Parathyroid adenoma (tissue), 2 donors: ENCODE measurements at regions not wholly inside any gene's neighbourhood (a gene's known extent, or its start where the extent isn't known, plus 50 kb on each side); places are given as distances from the start of the nearest gene placed in this dataset.
A peak's percentile ranks its signal among the peaks of the same experiment; 100 is the strongest.
"Not testable (repeated sequence)": the region's sequence is repeated elsewhere in the genome, so short reads cannot be mapped to it uniquely, and the experiment has no call there.

Experiments used
- H2AFZ ChIP-seq: fragments of 300-600 bp; sonication (generic); one replicate; pipeline ENCODE4 v1.7.0; 2017; ENCODE audit warnings: antibody characterized with exemption, mild to moderate bottlenecking
- H3K27ac ChIP-seq: fragments of 300-600 bp; sonication (generic); one replicate; pipeline ENCODE4 v1.7.0; 2017
- H3K27me3 ChIP-seq: fragments of 300-600 bp; sonication (generic); one replicate; pipeline ENCODE4 v1.7.0; 2017; ENCODE audit warnings: low read length; ENCODE audit not compliant: control insufficient read depth, insufficient read depth
- H3K36me3 ChIP-seq: fragments of 300-600 bp; sonication (generic); one replicate; pipeline ENCODE4 v1.7.0; 2017; ENCODE audit warnings: low read length; ENCODE audit not compliant: control insufficient read depth, insufficient read depth
- H3K4me1 ChIP-seq: fragments of 300-600 bp; sonication (generic); one replicate; pipeline ENCODE4 v1.7.0; 2017; ENCODE audit warnings: control low read depth
- H3K4me2 ChIP-seq: fragments of 300-600 bp; sonication (generic); one replicate; pipeline ENCODE4 v1.7.0; 2017; ENCODE audit warnings: low read length
- H3K4me3 ChIP-seq: fragments of 300-600 bp; sonication (generic); one replicate; pipeline ENCODE4 v1.7.0; 2017; ENCODE audit warnings: low read depth, low read length
- H3K79me2 ChIP-seq: fragments of 300-600 bp; sonication (generic); one replicate; pipeline ENCODE4 v1.7.0; 2017; ENCODE audit warnings: control low read depth
- H3K9ac ChIP-seq: fragments of 300-600 bp; sonication (generic); one replicate; pipeline ENCODE4 v1.7.0; 2017; ENCODE audit warnings: mild to moderate bottlenecking
- H3K9me3 ChIP-seq: fragments of 300-600 bp; sonication (generic); one replicate; pipeline ENCODE4 v1.7.0; 2017; ENCODE audit warnings: low read length; ENCODE audit not compliant: control insufficient read depth
- TF ChIP-seq, protein P1 (sequence below): fragments of 300-600 bp; sonication (generic); IDR thresholded peaks from one replicate; pipeline ENCODE4 v1.7.0; 2017; ENCODE audit warnings: antibody characterized with exemption, mild to moderate bottlenecking
- donor health status: primary hyperparathyroidism.

DNA sequence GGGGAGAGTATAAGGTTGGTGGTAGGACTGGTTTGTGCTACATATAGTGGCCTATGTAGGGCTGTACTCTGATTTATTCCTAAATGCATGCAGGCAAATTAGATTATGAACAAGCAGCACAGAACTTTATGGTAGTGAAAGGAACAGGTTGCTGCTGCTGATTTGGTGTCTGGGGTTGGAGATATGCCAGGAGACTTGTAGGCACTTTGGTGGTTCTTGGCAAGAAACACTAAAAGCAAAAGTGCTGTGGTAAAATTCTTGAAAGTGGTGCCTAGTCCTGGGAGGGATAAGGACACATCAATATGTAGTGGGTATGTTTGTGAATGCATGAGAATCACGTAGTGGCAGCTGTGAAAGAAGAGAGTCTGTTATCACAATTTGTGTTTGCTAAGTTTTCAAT is 2126.0 kb downstream of the TP53TG3F start:
- H3K4me3 ChIP-seq: no peak overlapping the region
- H3K4me2 ChIP-seq: no peak overlapping the region
- no peaks in the 10 kb centered on the region for H3K36me3 ChIP-seq
- no peaks in the 10 kb centered on the region for H3K9me3 ChIP-seq
- no peaks in the 10 kb centered on the region for H3K27me3 ChIP-seq
- H2AFZ ChIP-seq: no peak overlapping the region
- H3K79me2 ChIP-seq: no peaks in the 10 kb centered on the region
- no peaks in the 10 kb centered on the region for H3K4me1 ChIP-seq
- no peak overlapping the region for H3K9ac ChIP-seq
- TF ChIP-seq, protein P1, sequence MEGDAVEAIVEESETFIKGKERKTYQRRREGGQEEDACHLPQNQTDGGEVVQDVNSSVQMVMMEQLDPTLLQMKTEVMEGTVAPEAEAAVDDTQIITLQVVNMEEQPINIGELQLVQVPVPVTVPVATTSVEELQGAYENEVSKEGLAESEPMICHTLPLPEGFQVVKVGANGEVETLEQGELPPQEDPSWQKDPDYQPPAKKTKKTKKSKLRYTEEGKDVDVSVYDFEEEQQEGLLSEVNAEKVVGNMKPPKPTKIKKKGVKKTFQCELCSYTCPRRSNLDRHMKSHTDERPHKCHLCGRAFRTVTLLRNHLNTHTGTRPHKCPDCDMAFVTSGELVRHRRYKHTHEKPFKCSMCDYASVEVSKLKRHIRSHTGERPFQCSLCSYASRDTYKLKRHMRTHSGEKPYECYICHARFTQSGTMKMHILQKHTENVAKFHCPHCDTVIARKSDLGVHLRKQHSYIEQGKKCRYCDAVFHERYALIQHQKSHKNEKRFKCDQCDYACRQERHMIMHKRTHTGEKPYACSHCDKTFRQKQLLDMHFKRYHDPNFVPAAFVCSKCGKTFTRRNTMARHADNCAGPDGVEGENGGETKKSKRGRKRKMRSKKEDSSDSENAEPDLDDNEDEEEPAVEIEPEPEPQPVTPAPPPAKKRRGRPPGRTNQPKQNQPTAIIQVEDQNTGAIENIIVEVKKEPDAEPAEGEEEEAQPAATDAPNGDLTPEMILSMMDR: no peak
- no peak overlapping the region for H3K27ac ChIP-seq

DNA sequence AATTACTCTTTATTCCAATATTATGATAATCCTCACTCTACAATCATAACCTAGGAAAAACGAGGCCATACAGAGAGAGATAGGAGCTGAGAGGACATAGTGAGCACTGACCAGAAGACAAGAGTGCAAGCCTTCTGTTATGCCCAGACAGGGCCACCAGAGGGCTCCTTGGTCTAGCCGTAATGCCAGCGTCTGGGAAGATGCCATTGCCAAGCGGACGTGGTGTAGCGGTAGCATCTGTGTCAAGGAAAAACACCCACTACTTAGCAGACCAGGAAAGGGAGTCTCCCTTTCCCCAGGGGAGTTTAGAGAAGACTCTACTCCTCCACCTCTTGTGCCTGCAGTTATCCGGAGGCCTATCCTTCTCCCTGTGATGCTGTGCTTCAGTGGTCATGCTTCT is 2131.5 kb downstream of the TP53TG3F start:
- not testable (repeated sequence) for H2AFZ ChIP-seq, H3K36me3 ChIP-seq, H3K27ac ChIP-seq, H3K9ac ChIP-seq, H3K79me2 ChIP-seq, H3K9me3 ChIP-seq, H3K4me2 ChIP-seq, H3K4me3 ChIP-seq, H3K27me3 ChIP-seq, H3K4me1 ChIP-seq

DNA sequence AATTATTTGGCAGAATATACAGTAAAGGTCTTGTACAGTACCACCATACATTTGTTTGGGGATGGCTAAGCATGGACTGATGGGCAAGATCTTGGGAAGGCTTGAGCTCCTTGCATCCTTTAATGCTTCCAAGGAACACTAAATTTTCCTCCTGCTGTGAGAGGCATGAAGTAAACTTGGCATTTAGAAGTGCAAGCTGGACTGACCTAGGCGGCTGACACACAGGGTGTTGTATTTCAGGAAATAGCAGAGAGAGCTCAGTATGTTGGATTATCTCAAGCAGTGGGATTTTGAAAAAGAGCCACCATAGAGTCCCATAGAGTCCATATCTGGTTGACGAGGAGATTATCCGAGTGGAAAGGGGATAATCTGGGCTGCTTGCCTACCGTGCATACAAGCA is 2137.1 kb downstream of the TP53TG3F start:
- Histone ChIP-seq H3K27me3 (no peaks in the 10 kb centered on the region), H3K79me2 (no peaks in the 10 kb centered on the region), H3K9me3 (no peaks in the 10 kb centered on the region), H3K36me3 (no peaks in the 10 kb centered on the region), H3K27ac (no peak overlapping the region), H3K4me1 (no peaks in the 10 kb centered on the region), H2AFZ (no peak overlapping the region), H3K9ac (no peak overlapping the region), H3K4me3 (no peak overlapping the region), H3K4me2 (no peak overlapping the region)
- TF ChIP-seq, protein P1: no peak

DNA sequence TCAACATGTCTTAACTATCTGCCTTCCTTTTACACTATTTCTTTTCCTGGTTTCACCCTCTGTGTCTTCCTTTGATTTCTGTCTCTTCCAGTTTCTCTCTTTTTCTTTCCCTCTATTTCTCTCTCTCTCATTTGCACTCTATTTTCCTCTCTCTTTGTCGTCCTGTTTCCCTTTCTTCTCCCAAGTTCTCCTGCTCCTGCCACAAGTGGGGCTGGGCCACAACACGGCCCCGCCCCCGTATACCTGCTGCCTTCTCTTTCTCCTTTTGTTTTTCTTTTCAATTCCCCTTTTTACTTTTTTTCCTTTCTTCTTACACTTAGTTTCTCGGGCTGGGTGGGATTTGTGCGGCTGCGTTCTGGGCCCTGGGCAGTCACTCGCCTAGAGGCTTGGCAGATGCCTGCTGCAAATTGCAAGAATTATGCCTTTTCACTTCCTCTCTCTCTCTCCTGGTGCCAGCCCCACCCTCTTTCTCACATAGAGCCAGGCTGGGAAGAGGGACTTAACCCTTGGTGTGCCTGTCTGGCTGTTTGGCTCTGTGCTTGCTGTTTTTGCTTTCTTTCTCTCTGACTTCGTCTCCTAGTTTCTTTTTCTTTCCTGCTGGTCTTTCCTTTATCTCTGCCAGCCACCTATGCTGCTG is 2139.4 kb downstream of the TP53TG3F start:
- Histone ChIP-seq H3K9ac (no peak overlapping the region), H3K4me3 (peak overlapping the region; percentile 31)

DNA sequence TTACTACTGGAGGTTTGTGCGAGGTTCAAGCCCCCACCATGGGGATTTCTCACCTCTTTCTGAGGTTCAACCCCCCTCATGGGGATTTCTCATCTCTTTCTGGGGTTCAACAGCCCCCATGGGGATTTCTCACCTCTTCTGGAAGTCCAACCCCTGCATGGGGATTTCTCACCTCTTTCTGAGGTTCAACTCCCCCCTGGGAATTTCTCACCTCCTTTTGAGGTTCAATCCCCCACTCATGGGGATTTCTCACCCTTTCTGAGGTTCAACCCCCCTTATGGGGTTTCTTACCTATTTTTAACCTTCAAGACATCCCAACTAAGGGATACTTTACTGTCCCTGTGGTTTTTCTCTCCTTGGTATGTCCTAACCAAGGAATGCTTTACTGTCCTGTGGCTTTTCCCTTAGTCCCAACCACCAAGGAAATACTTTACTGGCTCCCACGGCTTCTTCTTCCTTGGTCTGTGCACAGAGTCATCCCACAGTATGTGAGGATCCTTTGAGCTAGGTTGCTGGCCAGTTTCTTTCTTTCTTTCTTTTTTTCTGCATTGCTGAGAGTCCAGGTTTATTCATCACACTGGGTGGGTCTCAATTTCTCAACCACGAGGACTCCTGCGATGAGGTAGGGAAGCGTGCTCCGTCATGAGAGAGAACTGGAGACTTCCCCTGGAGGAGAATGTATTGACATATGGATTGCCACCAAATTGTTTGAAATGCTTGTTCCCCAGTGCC is 2140.2 kb downstream of the TP53TG3F start:
- TF ChIP-seq, protein P1: no peak
- Histone ChIP-seq H3K27ac (no peak overlapping the region), H2AFZ (no peak overlapping the region)

More for the DNA sequence above, 2139.4 kb downstream of the TP53TG3F start:
- Histone ChIP-seq H3K27me3 (no peaks in the 10 kb centered on the region), H3K4me1 (no peaks in the 10 kb centered on the region), H2AFZ (no peak overlapping the region), H3K27ac (no peak overlapping the region), H3K9me3 (no peaks in the 10 kb centered on the region), H3K4me2 (peak overlapping the region; percentile 71), H3K79me2 (no peaks in the 10 kb centered on the region), H3K36me3 (no peaks in the 10 kb centered on the region)
- TF ChIP-seq, protein P1: no peak

DNA sequence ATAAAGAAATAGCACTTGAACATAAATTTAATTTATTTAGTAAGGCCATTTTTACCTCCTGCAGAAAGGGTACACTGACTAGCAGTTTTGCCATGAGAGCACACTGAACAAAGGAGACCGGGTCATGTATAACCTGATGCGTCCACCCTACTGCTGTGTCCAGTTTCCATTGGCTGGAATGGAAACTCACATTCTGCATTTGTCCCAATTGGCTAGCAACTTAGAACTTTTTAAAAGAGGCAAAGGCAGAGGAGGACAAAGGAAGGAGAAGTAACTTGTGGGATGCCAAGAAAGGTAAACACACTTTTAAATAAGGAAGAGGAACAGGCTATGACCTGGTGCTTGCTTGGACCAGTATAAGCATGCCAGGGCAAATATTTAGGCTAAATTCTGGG is 2140.7 kb downstream of the TP53TG3F start:
- not testable (repeated sequence) for H2AFZ ChIP-seq, H3K79me2 ChIP-seq, H3K9me3 ChIP-seq, H3K4me3 ChIP-seq, H3K4me1 ChIP-seq, H3K4me2 ChIP-seq, H3K36me3 ChIP-seq, H3K27me3 ChIP-seq, H3K9ac ChIP-seq, H3K27ac ChIP-seq

More for the DNA sequence above, 2140.2 kb downstream of the TP53TG3F start:
- Histone ChIP-seq H3K36me3 (no peaks in the 10 kb centered on the region), H3K4me2 (no peak overlapping the region), H3K79me2 (no peaks in the 10 kb centered on the region), H3K27me3 (no peaks in the 10 kb centered on the region), H3K4me3 (no peak overlapping the region), H3K9ac (no peak overlapping the region), H3K4me1 (no peaks in the 10 kb centered on the region), H3K9me3 (no peaks in the 10 kb centered on the region)
